Frontal cortex (tissue), 3 donors: ENCODE measurements at regions not wholly inside any gene's neighbourhood (a gene's known extent, or its start where the extent isn't known, plus 50 kb on each side); places are given as distances from the start of the nearest gene placed in this dataset.
"Not testable (repeated sequence)": the region's sequence is repeated elsewhere in the genome, so short reads cannot be mapped to it uniquely, and the experiment has no call there.

Experiments used
- DNase-seq, 2 donors: peaks; one replicate each; pipeline ENCODE4 v3.0.0; 2012; ENCODE audit warnings: low spot score in 2 of 2
- FAIRE-seq: peaks from 2 replicates; lab custom pipeline; 2012; peaks lifted over from hg19 to GRCh38; lab: Jason Lieb, UNC
- donor health status: control.
- donor health status: control.
- donor health status: control.

- FAIRE-seq (no peak), DNase-seq (no peak)
Observed at GRCh38 chr10:64682043-64682442, 1160.8 kb downstream of the REEP3 start.

GRCh38 chr10:64690194-64690593, 1169.0 kb downstream of the REEP3 start:
- no peak for DNase-seq
- no peak for FAIRE-seq

DNA sequence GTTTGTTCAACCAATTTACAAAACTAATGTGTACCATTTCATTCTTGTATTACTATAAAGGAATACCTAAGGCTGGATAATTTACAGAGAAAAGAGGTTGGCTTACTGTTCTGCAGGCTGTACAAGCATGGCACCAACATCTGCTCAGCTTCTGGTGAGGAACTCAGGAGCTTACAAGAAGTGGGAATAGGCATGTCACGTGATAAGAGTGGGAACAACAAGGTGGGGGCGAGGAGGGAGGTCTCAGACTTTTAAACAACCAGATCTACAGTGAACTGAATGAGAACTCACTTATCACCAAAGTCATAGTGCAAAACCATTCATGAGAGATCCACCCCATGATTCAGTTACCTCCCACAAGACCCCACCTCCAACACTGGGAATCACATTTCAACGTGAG, 1178.0 kb downstream of the REEP3 start:
- DNase-seq = no peak
- no peak for FAIRE-seq

- not testable (repeated sequence) for DNase-seq, FAIRE-seq
Observed at GRCh38 chr10:64702086-64702485, 1180.9 kb downstream of the REEP3 start.

GRCh38 chr10:64708884-64709681, 1187.9 kb downstream of the REEP3 start:
- no peak for DNase-seq
- FAIRE-seq = no peak

- no peak for FAIRE-seq
Observed at GRCh38 chr10:64726466-64726865, 1205.3 kb downstream of the REEP3 start.

DNA sequence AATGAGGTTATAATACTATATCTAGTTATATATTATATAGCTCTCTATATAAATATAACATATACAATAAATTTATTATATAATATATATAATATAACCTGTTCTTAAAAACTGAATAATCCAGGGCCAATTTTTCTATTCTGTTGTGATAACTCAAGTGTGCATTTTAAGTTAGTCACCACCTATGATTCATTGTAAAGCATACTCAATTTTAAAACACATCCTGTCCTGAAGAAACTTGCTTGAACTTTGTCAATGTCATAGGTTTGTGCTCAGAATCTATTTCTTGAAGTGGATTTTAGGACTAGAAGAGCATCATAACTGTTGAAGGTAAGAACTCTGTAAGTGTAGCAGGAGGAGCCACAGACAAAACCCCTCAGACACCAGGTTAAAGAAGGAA, 1209.8 kb downstream of the REEP3 start:
- DNase-seq = no peak
- no peak for FAIRE-seq

More at GRCh38 chr10:64726466-64726865, 1205.3 kb downstream of the REEP3 start:
- DNase-seq = no peak

DNA sequence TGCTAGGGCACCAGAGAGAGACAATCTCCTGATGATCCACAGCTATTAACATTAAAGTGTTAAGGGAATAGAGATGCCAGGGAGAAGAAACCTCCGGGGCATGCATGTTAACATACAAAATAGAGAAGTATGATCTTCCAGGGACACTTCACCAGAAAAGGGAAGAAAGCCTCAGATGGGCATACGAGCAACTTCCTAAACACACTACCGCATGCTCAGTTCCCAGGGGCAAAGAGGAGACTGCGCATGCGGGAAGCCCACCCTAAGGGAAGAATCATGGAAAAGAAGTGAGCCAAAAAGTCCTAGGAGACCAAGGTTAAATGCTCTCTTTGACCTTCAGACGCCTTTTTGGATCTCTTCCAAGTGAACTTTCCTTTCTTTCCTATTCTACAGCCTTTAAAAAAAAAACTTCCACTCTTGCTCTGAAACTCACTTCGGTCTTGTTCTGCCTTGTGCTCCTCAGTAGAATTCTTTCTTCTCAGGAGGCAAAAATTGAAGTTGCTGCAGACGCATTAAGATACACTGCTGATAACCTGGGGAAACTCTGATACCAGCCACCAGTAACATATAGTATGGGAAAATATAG, 1211.3 kb downstream of the REEP3 start:
- no peak for DNase-seq
- no peak for FAIRE-seq

DNA sequence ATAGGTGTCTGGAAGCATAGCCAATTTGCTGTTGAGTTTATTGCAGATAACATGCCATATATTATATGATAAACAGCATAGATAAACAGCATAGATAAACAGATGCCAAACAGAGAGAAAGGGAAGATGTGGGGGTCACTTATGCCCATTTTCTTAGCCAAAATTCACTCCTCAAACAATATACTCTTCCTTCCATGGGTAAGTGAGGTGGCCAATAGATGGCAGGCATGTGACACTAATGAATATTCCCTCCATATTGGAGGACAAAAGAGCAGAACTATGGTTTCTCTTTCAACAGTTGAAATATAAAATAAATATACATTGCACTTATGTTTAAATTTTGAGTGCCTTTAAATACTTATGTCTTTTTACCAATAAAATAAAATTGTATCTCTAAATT, 1212.8 kb downstream of the REEP3 start:
- peak; percentile 71 for FAIRE-seq
- DNase-seq = no peak

- DNase-seq = no peak
- FAIRE-seq = no peak
Observed at GRCh38 chr10:64738462-64738861, 1217.3 kb downstream of the REEP3 start.

DNA sequence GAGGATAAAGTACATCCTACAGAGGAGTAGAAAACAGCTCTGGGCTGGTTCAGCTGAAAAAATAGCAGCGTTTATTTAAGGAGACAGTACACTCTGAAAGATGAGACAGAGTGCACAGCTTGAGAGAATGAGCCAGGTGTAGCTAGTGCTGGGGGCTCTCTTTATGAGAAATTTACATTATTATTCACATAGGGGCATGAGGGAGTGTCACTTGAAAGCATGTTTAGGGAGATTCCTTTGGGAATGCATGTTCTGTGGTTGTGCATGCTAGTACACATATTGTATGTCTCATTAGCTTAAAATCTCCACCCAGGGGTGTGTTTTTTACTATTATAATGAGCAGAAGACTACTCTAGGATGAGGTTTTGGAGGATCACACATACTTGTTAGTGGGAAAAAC, 1224.4 kb downstream of the REEP3 start:
- no peak for DNase-seq
- FAIRE-seq = no peak

DNA sequence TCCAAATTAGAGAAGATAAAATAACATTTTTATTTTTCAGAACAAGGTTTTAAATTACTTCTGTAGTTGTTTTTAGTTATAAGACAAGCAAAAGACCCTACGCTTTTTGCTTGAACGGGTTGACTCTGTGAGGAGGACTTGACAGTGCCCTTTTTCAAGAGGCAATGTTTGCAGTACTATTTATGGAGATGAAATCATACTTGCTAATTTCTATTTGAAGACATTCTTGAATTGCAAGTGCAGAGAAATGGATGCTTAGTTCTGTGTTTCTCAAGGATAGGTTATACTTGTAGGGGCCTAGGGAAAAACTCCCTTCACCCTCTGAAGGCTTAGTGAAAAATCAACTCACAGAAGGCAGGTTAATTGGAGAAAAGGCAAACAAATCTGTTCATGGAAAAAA, 1229.5 kb downstream of the REEP3 start:
- no peak for FAIRE-seq
- DNase-seq = no peak

DNA sequence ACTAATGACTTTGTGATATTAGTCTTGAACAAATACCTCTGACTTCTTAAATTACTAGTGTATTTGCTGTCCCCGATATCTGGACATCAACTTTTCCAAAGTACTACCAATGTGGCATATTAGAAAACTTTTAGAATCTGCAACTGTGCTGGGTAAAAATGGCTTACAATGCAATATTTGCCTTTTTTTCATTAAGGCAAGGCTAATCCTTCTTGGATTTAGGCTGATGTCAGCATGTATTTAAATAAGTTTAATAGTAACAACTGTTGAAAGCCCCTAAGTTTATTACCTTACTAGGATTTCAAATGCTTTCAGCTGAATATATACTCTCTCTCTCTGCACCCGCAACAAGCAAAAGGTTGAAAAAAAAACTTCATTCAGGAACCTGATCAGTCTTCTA, 1232.3 kb downstream of the REEP3 start:
- no peak for FAIRE-seq
- DNase-seq = no peak

DNA sequence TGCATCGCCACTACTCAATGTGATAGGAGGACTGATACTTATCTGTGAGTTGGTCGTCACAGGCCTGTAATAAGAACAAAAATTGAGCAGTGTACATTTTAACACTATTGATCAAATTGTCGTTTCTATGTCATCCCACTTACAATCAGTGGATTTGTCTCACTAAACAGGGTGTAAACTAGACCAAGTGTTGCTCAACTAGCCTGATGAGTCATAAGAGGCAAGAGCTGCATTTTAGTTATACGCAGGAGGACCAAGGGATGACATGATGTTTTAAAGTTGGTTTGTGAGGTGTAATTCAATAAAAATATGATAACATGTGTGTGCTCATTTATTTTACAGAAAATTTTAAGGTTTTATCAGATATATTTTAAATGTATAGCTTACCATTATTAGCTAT, 1239.2 kb downstream of the REEP3 start:
- FAIRE-seq (no peak), DNase-seq (no peak)

DNA sequence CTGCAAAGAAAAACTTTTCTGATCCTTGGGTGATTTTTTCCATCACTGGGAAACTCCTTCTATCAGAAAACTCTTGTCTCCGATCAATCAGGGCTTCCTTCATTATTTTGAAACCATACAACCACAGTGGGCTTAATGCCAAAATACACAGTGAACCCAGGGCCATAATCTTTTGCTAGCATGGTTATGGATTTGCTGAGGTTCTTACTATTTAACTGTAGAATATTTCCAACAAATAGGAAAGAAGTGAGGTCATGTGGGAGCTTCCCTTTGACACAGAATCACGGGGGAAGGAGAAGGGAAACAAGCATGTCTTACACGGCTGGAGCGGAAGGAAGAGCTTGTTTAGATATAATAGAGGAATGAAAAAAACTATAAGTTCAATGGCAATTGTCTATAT, 1241.7 kb downstream of the REEP3 start:
- FAIRE-seq (no peak), DNase-seq (no peak)

DNA sequence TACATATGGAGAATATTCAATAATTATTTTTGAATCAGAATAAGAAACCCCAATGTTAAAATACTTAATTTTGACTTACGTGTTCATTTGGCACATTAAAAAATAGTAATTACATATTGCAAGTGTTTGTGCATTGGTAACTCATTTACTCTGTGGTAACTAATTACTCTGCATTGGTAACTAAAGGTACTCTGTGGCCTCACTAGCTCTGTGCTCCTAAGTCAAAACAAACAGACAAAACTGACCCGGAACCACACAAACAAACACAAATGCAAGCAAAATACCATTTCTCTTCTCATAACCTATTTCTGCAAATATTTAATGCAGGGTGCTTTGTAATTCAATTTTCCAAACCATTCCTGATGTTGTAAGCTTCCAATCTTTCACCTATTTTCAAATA, 1244.3 kb downstream of the REEP3 start:
- no peak for FAIRE-seq
- no peak for DNase-seq

GRCh38 chr10:64771253-64772050, 1250.3 kb downstream of the REEP3 start:
- DNase-seq = no peak
- no peak for FAIRE-seq

DNA sequence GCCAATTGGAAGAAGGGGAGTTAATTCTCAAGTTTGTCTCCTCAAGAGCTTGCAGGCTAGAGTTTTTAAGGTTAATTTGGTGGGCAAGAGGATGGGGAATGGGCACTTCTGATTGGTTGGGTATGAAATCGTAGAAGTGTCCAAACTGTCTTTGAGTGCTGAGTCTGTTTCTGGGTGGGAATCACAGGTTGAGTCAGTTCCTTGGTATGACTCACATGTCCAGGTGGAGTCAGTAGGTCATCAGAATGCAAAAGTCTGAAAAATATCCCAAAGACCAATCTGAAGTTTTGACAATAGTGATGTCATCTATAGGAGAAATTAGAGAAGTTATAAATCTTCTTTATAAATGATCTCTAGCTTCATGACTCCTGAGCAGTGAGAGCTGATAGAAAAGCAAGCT, 1252.2 kb downstream of the REEP3 start:
- no peak for DNase-seq
- no peak for FAIRE-seq

DNA sequence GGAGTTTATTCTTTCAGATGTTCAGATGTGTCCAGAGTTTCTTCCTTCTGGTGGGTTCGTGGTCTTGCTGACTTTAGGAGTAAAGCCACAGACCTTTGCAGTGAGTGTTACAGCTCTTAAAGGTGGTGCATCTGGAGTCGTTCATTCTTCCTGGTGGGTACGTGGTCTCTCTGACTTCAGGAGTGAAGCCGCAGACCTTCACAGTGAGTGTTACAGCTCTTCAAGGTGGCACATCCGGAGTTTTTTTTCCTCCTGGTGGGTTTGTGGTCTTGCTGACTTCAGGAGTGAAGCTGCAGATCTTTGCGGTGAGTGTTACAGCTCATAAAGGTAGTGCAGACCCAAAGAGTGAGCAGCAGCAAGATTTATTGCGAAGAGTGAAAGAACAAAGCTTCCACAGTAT, 1263.2 kb downstream of the REEP3 start:
- not testable (repeated sequence) for FAIRE-seq, DNase-seq

DNA sequence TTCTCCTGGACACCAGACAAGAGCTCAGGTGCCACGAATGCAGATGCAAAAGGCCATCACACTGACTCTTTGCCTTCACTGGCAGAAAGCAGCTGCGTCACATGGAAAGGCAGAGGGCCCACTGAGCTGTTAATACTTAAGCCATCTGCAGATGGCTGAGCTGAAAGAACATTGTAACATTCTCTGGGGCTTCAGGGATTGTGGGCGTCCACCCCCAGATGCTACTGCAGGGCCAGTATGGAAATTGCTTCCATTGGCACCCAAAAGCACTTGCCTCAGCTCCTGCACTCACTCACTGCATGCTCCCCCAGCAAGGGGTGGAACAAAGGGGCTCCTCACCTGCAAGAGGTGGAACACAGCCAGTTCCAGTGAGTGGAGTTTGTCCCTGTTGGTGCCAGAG, 1264.6 kb downstream of the REEP3 start:
- FAIRE-seq (no peak), DNase-seq (no peak)

GRCh38 chr10:64786989-64787388, 1265.8 kb downstream of the REEP3 start:
- DNase-seq = no peak
- no peak for FAIRE-seq
